Activated naive CD8-positive, alpha-beta T cell treated with anti-CD3 and anti-CD28 coated beads, Interleukin-2, amount 50 U/mL, for 24 hours (primary cell): ENCODE measurements at regions not wholly inside any gene's neighbourhood (a gene's known extent, or its start where the extent isn't known, plus 50 kb on each side); places are given as distances from the start of the nearest gene placed in this dataset.

Experiments used
- ATAC-seq: fragments of 150-1000 bp; cut with Tn5 transposase; one replicate; pipeline ENCODE4 v1.10.0; 2021
- DNase-seq: peaks from one replicate; pipeline ENCODE4 v3.0.0; 2021
- H3K27ac Mint-ChIP-seq: one replicate; pipeline ENCODE4 v1.8.0; 2021; ENCODE audit warnings: mild to moderate bottlenecking, mixed read lengths
- H3K27me3 Mint-ChIP-seq: one replicate; pipeline ENCODE4 v1.8.0; 2021; ENCODE audit warnings: mixed read lengths
- H3K36me3 Mint-ChIP-seq: one replicate; pipeline ENCODE4 v1.8.0; 2021; ENCODE audit warnings: low read depth, mixed read lengths
- H3K4me1 Mint-ChIP-seq: one replicate; pipeline ENCODE4 v1.8.0; 2021; ENCODE audit warnings: mixed read lengths
- H3K4me3 Mint-ChIP-seq: one replicate; pipeline ENCODE4 v1.8.0; 2021; ENCODE audit warnings: mild to moderate bottlenecking, moderate library complexity, mixed read lengths
- H3K9me3 Mint-ChIP-seq: one replicate; pipeline ENCODE4 v1.8.0; 2021; ENCODE audit warnings: mixed read lengths

DNA sequence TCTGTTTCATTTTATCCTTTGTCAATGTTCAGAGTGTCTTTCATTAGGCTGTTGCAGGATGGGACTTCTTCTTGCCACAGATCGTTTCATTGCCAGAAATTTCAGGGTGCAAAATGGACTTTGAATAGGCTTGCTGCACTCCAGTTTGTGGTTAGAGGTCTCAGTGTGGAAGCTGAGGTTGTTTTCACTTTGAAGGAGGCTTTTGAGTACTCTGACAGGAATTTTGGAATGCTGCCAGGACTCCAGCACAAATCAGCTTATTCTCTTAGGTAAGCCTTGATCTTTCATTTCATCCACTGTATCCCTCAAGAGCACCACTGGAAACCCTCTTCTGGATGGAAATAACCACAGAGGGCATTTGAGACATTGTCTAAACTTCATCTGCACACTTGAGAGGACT is 715.1 kb upstream of the TSPY4 start:
- no peaks in the 10 kb centered on the region for H3K4me1 Mint-ChIP-seq
- H3K36me3 Mint-ChIP-seq, result no peaks in the 10 kb centered on the region
- no peak for DNase-seq
- H3K9me3 Mint-ChIP-seq, result no peaks in the 10 kb centered on the region
- H3K27me3 Mint-ChIP-seq, result no peaks in the 10 kb centered on the region
- H3K27ac Mint-ChIP-seq, result no peak overlapping the region
- no peak for ATAC-seq
- H3K4me3 Mint-ChIP-seq, result no peak overlapping the region

DNA sequence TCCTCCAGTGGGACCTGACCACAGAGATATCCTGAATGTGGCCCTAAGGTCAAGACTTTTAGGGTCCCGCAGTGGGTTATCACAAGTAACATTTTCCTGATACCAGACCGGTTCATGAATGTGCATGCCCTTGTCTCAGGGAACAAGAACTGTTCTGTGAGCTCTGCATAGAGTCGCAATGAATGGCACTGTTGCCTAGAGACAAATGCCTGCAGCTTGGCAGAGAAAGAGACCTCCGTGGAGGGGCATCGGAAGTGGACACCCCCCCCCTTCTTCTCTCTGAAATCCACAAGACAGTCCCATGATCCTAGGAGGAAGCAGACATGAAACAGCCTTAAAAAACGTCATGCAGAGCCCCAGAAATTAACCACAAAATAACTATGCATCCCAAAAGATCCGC is 714.4 kb upstream of the TSPY4 start:
- no peak for ATAC-seq
- Mint-ChIP-seq H3K36me3 (no peaks in the 10 kb centered on the region), H3K27me3 (no peaks in the 10 kb centered on the region)

DNA sequence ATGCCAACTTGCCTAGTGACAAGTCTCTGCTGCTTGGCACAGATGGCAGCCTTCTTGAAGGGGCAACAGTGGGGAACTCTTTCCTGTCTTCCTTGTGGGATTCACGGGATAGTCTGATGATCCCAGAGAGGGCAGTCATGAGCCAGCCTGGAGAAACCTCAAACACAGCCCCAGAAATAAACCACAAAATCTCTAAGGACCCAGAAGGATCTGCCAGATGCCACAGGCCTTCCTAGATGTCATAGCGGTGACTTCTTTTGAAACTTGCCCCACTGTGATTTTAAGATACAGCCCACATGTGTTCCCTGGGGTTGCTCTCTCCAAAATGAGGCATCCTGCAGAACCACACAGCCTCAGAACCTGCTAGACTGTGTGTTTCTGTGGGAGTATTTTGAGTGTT is 707.6 kb upstream of the TSPY4 start:
- H3K4me1 Mint-ChIP-seq, result no peaks in the 10 kb centered on the region

More for the DNA sequence above, 714.4 kb upstream of the TSPY4 start:
- no peak overlapping the region for H3K4me3 Mint-ChIP-seq
- no peak for DNase-seq
- no peaks in the 10 kb centered on the region for H3K4me1 Mint-ChIP-seq
- no peak overlapping the region for H3K27ac Mint-ChIP-seq
- H3K9me3 Mint-ChIP-seq, result no peaks in the 10 kb centered on the region

DNA sequence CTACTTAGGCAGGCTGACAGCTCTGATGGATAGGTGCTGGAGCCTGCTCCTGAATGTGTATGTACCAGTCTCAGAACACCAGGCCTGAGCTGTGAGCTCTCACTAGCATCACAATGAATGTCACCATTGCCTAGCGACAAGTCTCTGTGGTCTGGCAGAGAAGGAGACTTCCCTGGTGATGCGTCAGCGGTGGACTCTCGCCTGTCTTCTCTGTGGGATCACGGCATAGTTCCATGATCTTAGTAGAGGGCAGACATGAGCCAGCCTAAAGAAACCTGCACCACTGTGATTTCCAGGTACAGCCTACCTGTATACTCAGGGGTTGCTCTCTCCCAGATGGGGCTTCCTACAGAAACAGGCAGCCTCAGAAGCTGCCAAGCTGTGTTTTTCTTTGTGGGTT is 699.2 kb upstream of the TSPY4 start:
- Mint-ChIP-seq H3K27ac (no peak overlapping the region), H3K36me3 (no peaks in the 10 kb centered on the region), H3K4me3 (no peak overlapping the region), H3K27me3 (no peaks in the 10 kb centered on the region), H3K9me3 (no peaks in the 10 kb centered on the region), H3K4me1 (no peaks in the 10 kb centered on the region)
- no peak for DNase-seq
- ATAC-seq, result no peak

More for the DNA sequence above, 707.6 kb upstream of the TSPY4 start:
- H3K27me3 Mint-ChIP-seq, result no peaks in the 10 kb centered on the region
- no peak overlapping the region for H3K4me3 Mint-ChIP-seq
- H3K36me3 Mint-ChIP-seq, result no peaks in the 10 kb centered on the region
- H3K9me3 Mint-ChIP-seq, result no peaks in the 10 kb centered on the region
- H3K27ac Mint-ChIP-seq, result no peak overlapping the region
- DNase-seq, result no peak
- ATAC-seq, result no peak

DNA sequence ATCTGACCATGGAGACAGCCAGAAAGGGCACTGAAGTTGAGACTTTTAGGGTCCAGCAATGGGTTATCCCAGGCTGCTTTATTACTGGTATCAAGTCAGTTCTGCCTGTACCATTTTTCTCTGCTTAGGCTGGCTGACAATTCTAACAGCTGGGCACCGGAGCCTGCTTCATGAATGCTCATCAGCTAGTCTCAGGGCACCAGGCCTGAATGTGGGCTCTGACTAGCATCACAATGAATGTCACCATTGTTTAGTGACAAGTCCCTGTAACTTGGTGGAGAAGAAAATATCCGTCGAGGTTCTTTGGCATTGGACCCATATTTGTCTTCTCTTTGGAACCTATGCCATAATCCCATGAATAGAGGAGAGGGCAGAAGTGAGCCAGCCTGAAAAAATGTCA is 692.3 kb upstream of the TSPY4 start:
- H3K4me3 Mint-ChIP-seq, result no peak overlapping the region
- H3K27ac Mint-ChIP-seq, result no peak overlapping the region
- H3K36me3 Mint-ChIP-seq, result no peaks in the 10 kb centered on the region
- ATAC-seq (no peak), DNase-seq (no peak)
- no peaks in the 10 kb centered on the region for H3K27me3 Mint-ChIP-seq
- H3K9me3 Mint-ChIP-seq, result no peaks in the 10 kb centered on the region
- no peaks in the 10 kb centered on the region for H3K4me1 Mint-ChIP-seq

DNA sequence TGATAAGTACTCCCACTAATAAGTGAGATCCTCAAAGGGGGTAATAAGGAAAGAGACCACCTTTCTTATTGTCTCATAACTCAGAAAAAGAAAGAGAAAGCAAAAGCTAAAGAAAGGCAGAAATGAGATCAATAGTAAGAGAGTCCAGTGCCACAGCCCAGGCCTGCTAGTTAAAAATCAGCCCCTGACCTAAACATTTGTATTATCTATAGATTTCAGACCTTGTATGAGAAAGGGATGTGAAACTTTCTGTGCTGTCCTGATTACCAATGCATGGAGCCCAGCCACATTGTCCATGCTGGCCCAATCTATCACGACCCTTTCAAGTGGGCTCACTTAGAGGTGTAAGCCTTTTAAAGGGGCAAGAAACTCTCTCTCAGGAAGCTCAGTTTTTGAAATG is 684.8 kb upstream of the TSPY4 start:
- H3K4me1 Mint-ChIP-seq, result no peaks in the 10 kb centered on the region
- ATAC-seq, result no peak
- no peaks in the 10 kb centered on the region for H3K27me3 Mint-ChIP-seq
- H3K36me3 Mint-ChIP-seq, result no peaks in the 10 kb centered on the region
- no peak overlapping the region for H3K4me3 Mint-ChIP-seq
- no peaks in the 10 kb centered on the region for H3K9me3 Mint-ChIP-seq
- DNase-seq, result no peak
- H3K27ac Mint-ChIP-seq, result no peak overlapping the region

DNA sequence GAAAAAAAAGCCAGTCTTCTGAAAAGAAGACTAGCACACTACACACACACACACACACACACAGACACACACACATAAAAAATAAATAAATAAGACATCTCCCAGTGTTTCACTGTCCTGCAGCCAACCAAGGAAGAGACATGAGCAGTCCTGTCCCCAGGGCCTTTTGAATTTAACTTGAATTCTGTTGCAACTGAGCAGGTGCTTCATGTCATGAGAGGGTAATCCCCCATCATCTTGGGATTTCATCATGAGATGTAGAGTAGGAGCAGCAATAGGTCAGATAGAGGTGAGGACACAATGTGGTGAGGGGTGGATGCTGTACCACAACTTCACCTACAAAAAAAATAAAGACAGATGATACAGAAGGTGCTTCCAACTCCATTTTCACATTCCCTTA is 682.2 kb upstream of the TSPY4 start:
- DNase-seq, result no peak
- H3K4me3 Mint-ChIP-seq, result no peak overlapping the region
- H3K27ac Mint-ChIP-seq, result no peak overlapping the region
- ATAC-seq, result no peak
- H3K36me3 Mint-ChIP-seq, result no peaks in the 10 kb centered on the region
- H3K9me3 Mint-ChIP-seq, result no peaks in the 10 kb centered on the region
- no peaks in the 10 kb centered on the region for H3K27me3 Mint-ChIP-seq
- no peaks in the 10 kb centered on the region for H3K4me1 Mint-ChIP-seq

DNA sequence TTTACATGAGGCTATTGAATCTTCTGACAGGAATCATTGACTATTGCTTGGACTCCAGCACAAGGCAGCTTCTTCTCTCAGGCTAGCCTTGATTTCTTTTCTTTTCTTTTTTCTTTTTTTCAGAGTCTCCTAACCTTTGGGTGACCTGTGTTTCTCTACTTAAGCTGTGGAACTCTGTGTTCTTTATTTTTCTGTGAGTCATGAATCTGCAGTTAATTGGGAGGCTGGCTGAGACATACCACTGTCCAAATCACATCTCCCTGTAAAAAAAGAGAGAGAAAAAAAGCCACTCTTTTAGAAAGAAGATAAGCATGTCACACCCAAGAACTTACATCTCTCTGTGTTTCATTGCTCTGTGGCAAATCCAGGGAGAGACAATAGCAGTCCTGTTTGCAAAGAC is 681.2 kb upstream of the TSPY4 start:
- Mint-ChIP-seq H3K4me1 (no peaks in the 10 kb centered on the region), H3K27me3 (no peaks in the 10 kb centered on the region), H3K36me3 (no peaks in the 10 kb centered on the region), H3K9me3 (no peaks in the 10 kb centered on the region), H3K27ac (no peak overlapping the region), H3K4me3 (no peak overlapping the region)
- no peak for DNase-seq
- ATAC-seq, result no peak

DNA sequence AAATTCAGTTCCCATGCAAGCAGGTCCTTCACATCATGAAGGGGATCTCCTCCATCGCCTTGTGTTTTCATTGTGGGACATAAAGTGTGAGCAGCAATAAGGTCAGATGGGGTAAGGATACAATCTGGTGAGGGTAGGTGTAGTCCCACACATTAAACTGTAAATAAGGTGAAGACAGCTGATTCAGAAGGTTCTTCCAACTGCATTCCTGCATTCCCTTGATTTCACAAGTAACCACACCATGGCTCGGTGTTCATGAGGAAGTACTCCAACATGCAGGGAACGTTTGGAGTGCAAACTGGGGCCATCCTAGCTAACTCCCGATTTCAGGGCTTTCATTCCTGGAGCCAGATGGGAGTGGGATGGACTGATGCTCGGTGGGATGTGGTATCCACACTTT is 680.7 kb upstream of the TSPY4 start:
- H3K27ac Mint-ChIP-seq, result no peak overlapping the region
- H3K27me3 Mint-ChIP-seq, result no peaks in the 10 kb centered on the region
- DNase-seq (no peak), ATAC-seq (no peak)
- no peak overlapping the region for H3K4me3 Mint-ChIP-seq
- no peaks in the 10 kb centered on the region for H3K9me3 Mint-ChIP-seq
- H3K4me1 Mint-ChIP-seq, result no peaks in the 10 kb centered on the region
- H3K36me3 Mint-ChIP-seq, result no peaks in the 10 kb centered on the region

DNA sequence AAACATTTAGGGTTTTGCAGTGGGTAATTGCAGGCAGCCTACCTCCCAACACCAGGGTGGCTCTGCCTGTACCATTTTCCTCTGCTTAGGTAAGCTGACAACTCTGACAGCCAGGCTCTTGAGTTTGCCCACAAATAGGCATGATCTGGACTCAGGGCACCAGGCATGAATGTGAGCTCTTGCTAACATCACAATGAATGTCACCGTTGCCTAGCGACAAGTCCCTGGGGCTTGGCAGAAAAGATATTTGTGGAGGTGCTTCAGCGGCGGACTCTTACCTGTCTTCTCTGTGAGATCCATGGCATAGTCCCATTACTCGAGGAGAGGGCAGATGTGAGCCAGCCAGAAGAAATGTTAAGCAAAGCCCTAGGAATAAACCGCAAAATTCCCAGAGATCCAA is 677.5 kb upstream of the TSPY4 start:
- H3K27me3 Mint-ChIP-seq, result no peaks in the 10 kb centered on the region
- no peak overlapping the region for H3K27ac Mint-ChIP-seq
- no peaks in the 10 kb centered on the region for H3K36me3 Mint-ChIP-seq
- ATAC-seq (no peak), DNase-seq (no peak)
- no peaks in the 10 kb centered on the region for H3K9me3 Mint-ChIP-seq
- H3K4me1 Mint-ChIP-seq, result no peaks in the 10 kb centered on the region
- H3K4me3 Mint-ChIP-seq, result no peak overlapping the region

DNA sequence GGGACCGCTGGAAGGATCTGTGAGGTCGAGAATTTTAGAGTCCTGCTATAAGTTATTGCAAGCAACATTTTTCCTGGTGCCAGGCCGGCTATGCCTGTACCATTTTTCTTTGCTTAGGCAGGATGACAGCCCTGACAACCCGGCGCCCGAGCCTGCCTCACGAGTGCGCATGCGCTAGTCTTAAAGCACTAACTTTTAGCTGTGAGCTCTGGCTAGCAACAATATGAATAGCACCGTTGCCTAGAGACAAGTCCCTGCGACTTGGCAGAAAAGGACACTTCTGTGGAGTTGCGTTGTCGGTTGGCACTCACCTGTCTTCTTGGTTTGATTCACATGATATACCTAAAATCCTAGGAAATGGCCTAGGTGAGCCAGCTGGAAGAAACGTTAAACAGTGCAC is 663.4 kb upstream of the TSPY4 start:
- no peak for ATAC-seq

DNA sequence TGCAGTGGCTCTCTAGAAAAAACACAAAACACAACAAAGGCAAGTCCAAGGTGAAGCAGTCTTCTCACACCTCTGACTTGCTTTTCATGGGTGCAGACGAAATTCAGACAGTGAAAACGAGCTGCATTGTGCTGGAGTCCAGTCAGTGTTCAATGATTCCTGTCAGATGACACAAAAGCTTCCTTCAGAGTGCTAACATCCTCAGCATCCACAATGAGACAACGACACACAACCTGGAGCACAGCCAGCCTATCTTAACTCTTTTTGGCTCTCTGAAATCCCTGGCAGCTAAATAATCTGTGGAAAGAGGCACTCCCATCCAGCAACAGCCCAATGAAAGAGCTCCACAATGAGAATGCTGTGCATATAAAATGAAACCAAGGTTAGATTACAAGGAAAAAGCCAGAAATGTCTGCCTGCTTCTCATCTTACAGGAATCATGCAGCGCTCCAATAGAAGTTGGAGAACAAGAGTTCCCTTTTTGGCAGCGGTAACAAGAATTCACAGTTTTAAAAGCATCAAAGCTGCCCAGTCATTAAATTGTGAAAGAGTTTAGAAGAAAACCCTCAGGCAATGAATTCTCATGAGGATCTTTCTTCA is 659.8 kb upstream of the TSPY4 start:
- Mint-ChIP-seq H3K9me3 (no peaks in the 10 kb centered on the region), H3K36me3 (no peaks in the 10 kb centered on the region), H3K4me1 (no peaks in the 10 kb centered on the region), H3K27me3 (no peaks in the 10 kb centered on the region), H3K27ac (no peak overlapping the region), H3K4me3 (no peak overlapping the region)
- DNase-seq (no peak), ATAC-seq (no peak)

More for the DNA sequence above, 663.4 kb upstream of the TSPY4 start:
- Mint-ChIP-seq H3K27me3 (no peaks in the 10 kb centered on the region), H3K36me3 (no peaks in the 10 kb centered on the region), H3K4me3 (no peak overlapping the region), H3K27ac (no peak overlapping the region), H3K9me3 (no peaks in the 10 kb centered on the region), H3K4me1 (no peaks in the 10 kb centered on the region)
- no peak for DNase-seq

DNA sequence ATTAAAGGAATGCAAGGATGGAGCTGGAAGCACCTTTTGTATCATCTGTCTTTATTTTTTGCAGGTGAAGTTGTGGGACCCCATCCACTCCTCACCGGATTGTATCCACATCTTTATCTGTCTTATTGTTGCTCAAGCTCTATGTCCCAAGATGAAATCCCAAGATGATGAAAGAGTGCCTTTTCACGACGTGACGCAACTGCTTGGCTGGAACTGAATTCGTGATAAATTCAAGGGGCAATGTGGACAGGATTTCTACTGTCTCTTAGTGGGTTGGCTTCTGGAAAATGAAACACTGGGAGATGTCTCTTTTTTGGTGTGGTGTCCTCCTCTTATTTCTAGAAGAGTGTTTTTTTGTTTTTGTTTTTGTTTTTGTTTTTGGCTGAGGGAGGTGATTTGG is 650.1 kb upstream of the TSPY4 start:
- DNase-seq (no peak), ATAC-seq (no peak)
- H3K36me3 Mint-ChIP-seq, result no peaks in the 10 kb centered on the region
- no peaks in the 10 kb centered on the region for H3K27me3 Mint-ChIP-seq
- no peak overlapping the region for H3K4me3 Mint-ChIP-seq
- no peaks in the 10 kb centered on the region for H3K4me1 Mint-ChIP-seq
- no peak overlapping the region for H3K27ac Mint-ChIP-seq
- H3K9me3 Mint-ChIP-seq, result no peaks in the 10 kb centered on the region

DNA sequence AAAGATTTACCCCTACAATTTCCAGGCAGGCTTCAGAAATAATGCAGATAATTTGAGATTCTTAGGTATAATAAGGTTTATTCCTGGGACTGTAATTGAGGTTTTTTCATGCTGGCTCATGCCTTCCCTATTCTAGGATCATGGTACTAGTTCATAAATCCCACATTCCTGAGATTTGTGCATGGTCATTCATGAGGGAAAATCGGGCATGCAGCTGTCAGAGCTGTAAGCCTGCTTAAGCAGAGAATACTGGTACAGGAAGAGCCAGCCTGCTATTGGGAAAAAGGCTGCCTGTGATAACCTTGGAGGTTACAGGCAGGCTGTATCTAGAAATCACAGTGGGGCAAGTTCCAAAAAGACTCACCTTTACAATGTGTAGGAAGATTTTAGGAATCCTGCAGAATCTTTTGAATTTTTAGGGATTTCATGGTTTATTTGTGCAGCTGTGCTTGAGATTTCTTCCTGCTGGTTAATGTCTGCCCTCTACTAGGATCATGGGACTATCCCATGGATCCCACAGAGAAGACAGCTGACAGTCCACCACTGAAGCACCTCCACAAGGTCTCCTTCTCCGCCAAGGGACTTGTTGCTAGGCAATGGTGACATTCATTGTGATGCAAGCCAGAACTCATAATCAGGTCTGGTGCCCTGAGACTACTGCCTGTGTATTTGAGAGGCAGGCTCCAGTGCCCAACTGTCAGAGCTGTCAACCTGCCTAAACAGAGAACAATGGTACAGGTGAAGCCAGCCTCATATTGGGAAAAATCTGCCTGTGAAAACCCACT is 646.2 kb upstream of the TSPY4 start:
- DNase-seq (no peak), ATAC-seq (no peak)
- Mint-ChIP-seq H3K4me1 (no peaks in the 10 kb centered on the region), H3K4me3 (no peak overlapping the region), H3K27ac (no peak overlapping the region), H3K36me3 (no peaks in the 10 kb centered on the region), H3K9me3 (no peaks in the 10 kb centered on the region), H3K27me3 (no peaks in the 10 kb centered on the region)

DNA sequence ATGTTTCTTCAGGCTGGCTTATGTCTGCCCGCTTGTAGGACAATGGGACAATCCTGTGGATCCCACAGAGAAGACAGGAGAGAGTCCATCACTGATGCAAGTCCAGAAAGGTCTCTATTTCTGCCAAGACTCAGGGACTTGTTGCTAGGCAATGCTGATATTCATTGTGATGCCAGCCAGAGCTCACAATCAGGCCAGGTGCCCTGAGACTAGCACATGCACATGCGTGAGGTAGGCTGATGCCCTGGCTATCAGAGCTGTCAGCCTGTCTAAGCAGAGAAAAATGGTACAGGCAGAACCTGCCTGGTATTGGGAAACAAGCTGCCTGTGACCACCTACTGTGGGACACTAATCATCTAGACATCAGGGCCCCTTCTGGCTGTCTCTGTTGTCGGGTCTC is 638.7 kb upstream of the TSPY4 start:
- Mint-ChIP-seq H3K27ac (no peak overlapping the region), H3K36me3 (no peaks in the 10 kb centered on the region), H3K4me1 (no peaks in the 10 kb centered on the region), H3K4me3 (no peak overlapping the region), H3K27me3 (no peaks in the 10 kb centered on the region), H3K9me3 (no peaks in the 10 kb centered on the region)
- DNase-seq (no peak), ATAC-seq (no peak)
